HG03159 (cell line): ENCODE measurements at regions not wholly inside any gene's neighbourhood (a gene's known extent, or its start where the extent isn't known, plus 50 kb on each side); places are given as distances from the start of the nearest gene placed in this dataset.

Experiments
- ATAC-seq: cut with Tn5 transposase; IDR thresholded peaks from one replicate; pipeline ENCODE4 v1.9.1; 2021; ENCODE audit warnings: mild to moderate bottlenecking, moderate library complexity; ENCODE audit not compliant: unreplicated experiment

DNA sequence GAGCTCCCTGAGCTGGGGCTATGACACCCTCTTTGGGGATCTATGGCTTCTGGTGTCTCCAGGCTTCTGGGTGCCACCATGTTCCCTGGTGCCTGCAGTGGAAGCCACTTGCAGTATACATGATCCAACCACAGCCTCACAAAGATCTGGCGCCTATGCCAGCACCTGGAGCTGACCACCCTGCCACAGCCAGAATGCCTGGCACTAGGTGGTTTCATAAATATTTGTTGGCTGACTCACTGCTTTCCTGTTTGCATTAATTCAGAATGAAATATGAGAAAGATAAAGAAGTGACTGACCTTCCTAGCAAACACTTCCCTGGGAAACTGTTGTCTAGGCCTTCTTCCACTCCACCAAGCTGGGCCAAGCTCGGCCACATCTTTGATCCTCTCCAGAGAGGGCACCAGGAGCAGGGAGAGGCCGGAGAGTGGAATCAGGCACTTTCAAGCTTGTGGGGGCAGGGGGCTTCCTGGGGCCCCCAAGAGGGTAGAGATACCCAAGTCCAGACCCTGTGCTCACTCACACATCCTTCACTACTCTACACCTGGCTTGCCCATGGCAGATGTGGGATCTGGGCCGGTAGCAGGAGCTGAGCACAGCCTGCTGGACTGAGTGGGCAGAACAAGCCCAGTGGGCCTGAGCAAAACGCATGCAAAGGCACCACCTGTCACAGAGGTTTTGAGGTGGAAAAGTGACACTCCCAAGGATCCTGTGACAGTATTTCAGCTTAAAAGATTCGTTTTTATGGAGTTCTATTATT, 565.7 kb downstream of the SLC4A3 start:
- ATAC-seq: no peak

GRCh38 chr2:220194630-220195584, 567.5 kb downstream of the SLC4A3 start:
- no peak for ATAC-seq

DNA sequence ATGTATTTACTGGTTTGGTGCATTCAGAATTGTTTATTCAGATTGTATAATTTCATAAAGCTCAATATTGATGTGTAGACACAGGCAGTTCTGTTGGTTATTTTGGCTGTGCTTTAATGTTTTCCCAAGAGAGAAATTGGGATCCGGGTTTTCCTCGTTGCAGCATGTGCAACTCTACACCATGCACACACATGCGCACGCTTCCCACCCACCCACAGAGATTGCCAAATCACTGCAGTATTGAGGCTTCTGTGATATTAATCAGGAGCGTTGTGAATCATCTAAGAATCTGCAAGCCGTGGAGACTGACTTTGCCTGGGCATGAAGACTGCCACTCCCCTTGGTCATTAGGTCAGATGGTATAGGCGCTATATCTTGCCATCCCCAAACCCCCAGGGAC, 571.5 kb downstream of the SLC4A3 start:
- no peak for ATAC-seq

DNA sequence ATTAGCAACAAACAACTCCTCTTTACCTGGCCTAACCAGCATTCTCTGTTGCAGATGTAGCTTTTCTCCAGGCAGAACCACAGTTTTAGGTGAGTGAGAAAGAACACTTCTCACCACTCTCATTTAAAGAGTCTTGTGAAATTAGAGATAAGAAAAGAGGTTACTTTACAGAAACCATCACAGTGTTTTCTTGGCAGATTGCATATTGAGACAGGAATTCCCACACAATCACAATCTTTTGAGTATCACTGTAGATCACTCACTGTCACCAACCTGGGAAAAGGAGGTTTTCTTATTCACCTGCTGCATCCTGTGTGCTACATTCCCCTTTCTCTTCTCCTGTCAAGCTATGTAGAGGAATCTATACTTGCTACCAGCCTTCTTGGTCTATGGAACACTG, 574.6 kb downstream of the SLC4A3 start:
- ATAC-seq: no peak

DNA sequence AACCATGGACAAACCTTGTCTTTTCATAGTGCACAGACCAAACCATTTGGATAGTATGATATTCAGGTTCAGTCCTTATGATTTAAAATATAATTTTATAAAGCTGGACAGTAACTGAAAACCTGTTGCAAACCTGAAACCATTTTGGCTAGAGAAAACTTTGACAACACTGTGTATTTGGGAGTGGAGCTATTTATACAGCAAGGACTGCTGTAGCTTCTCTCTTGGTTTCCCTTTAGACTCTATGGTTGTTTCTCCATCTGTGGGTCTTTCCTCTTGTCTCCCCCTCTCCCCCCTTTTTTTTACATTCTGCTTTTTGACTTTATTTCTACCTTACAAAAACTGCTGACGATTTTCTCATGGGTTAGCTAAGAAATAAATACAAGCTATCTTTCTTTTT, 581.7 kb downstream of the SLC4A3 start:
- ATAC-seq: no peak

- no peak for ATAC-seq
Observed at GRCh38 chr2:220209751-220210150, 582.3 kb downstream of the SLC4A3 start.

DNA sequence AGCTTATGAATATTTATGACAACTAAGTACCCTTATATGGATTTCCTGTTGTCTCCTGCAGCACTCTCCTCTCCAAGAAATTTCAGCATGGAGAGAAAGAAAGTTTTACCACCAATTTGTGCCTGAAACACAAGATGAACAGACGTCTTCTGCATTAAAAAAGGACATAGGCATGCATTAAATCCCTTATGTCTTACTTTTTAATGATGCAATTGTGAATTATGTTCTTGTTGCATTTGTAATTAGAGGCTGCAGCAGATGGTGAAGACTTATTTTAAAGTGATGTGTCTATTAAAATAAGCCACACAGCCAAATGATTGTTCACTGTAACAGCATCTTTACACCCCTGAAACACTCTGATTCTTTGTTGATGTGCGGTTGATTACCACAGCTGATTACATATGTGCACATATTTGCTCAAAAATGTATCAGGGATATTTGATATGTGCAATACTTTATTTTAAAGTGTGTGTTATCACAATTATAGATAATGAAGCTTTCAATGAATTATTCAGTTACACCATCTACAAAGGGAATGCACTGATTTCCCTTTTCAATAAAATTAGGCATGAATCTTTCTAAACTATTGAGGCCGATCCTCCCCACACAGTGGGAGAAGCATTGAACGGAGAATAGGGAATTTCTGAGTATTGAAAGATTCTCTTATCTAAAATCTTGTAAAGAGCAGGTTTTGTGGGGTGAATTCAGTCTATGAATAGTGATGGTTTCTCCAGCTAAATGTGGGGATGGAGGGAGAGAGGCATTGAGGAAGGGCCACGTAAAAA, 585.1 kb downstream of the SLC4A3 start:
- no peak for ATAC-seq

- no peak for ATAC-seq
Observed at GRCh38 chr2:220215785-220216184, 588.4 kb downstream of the SLC4A3 start.

DNA sequence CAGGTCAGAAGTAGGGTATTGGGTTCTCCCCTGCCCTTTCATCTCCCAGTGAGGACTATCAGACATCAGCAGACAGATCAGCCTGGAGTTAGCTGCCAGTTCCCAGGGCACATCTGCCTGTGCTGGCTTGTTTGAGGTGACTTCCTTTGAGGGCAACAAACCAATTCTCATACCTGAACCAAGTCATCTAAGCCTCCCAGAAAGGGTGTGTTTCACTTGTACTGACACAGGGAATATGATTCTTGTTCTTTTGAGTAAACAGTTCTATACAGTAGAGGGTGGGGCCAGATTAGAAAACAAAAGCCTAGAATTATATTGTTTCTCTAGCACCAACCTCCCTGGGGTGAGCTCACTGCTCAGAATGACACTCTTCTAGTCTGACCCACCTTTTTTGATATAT, 591.9 kb downstream of the SLC4A3 start:
- no peak for ATAC-seq

DNA sequence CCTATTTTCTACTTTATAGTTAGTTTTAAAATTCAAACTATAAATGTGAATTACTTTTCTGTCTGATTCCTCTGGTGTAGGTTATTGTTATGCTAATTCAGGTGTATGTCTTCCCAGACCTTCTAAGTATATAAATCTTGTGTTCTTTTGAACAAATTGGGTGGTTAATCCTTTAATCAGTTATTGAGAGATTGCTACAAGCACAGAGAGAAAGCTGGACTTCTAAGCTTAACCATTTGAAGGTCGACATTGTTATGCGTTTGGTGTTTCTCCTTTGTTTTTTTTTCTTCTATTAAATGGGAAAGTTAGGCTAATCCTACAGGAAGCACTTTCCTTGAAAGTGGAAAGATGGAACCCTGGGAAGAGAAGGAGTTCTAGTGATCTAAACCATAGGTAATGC, 592.6 kb downstream of the SLC4A3 start:
- ATAC-seq: no peak

DNA sequence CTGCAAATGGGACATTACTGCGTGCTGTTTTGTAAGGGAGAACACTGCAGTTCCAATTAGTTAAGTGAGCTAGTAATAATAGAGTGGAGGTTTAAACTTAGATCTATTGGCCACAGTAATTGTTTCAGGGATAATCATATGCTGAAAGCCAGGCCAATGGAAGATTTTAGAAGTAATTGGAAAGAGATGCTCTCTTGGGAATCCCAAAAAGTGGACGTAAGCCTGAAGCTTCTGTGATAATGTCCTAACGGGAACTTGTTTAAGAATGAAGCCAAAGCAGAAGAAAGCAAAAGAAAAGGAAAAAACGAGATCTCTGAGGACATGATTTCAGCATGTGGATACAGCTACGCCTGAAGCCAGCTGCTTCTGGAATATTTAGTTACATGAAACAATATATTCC, 594.6 kb downstream of the SLC4A3 start:
- ATAC-seq: no peak

GRCh38 chr2:220224691-220225543, 597.5 kb downstream of the SLC4A3 start:
- ATAC-seq: no peak

- no peak for ATAC-seq
Observed at GRCh38 chr2:220226076-220226475, 598.6 kb downstream of the SLC4A3 start.

- no peak for ATAC-seq
Observed at GRCh38 chr2:220226546-220226945, 599.1 kb downstream of the SLC4A3 start.

- ATAC-seq: no peak
Observed at GRCh38 chr2:220227266-220227920, 600.0 kb downstream of the SLC4A3 start.

DNA sequence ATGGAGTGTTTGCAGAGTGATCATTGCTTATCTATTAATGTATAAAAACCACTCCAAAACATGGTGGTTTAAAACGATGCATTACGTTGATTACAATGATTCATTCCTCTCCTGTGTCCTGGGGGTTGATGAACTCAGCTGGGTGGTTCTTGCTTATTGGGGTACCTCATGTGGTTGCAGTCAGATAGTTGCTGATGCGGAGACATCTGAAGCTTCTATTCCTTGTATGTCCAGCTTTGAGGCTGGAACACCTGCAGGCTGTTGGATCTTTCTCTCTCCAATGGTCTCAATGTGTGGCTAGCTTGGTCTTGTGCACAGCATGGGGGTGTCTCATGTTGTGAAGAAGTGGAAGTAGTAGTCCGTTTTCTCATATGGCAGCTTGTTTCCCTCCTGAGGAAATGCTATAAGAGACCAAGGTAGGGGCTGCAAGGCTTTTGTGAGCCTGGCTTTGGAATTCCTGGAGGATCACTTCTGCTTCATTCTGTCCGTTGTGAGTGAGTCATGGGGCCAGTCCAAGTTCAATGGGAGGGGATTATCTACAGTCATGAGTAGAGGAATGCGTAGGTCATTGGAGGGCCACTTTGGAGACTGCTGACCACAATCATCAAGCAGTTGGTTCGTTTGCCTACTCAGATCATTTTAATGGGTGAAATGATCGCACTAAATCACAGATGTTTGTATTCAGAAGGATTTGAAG, 601.0 kb downstream of the SLC4A3 start:
- no peak for ATAC-seq

GRCh38 chr2:220240641-220241040, 613.2 kb downstream of the SLC4A3 start:
- ATAC-seq: no peak

- ATAC-seq: no peak
Observed at GRCh38 chr2:220241423-220241822, 614.0 kb downstream of the SLC4A3 start.

- ATAC-seq: no peak
Observed at GRCh38 chr2:220243571-220243970, 616.1 kb downstream of the SLC4A3 start.
